ENCODE measurements at regions not wholly inside any gene's neighbourhood (a gene's known extent, or its start where the extent isn't known, plus 50 kb on each side); places are given as distances from the start of the nearest gene placed in this dataset.

DNA sequence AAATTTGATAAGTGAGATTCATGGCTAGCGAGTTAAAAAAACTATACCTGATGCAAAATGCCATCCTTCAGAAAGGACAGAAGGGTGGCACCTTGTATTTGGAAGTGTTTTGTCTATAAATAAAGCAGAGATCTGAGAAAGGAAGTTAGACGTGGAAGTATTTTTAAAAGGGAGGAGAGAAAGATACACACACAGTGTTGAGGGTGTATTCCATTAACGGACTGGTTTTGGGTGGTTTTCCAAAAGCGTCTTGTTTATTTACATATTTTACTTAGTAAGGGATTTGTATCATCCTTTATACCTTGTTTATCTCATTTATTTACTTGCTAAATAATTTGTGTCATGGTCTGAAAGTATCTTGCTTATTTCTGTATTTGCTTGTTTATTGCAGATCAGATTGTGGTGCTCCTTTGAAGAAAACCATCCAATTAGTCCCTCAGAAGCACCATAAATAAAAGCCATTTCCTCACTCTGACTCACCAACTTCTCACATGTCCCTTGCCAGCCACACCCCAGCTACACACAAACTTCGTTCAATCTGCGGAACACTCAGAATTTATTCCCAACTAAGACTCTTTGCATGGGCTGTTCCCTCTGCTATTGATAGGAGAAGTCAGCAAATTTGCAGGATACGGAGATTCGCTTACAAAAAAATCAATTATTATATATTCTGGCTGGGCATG is 90.8 kb downstream of the FAM124B start:
- 68% methylated on average over 8 of the region's 8 CpGs for WGBS (ENCODE audit: insufficient coverage, low coverage, low lambda C conversion rate, missing lambda C conversion rate)
- no peak for ATAC-seq
- H3K9me3 ChIP-seq = no peaks in the 10 kb centered on the region
- H3K27ac ChIP-seq = no peak overlapping the region
- peaks cover 0 to 13% (median 4%) of the 10 kb centered on the region in 4 donors for H3K4me1 ChIP-seq
- no peak for DNase-seq
- H3K36me3 ChIP-seq = no peaks in the 10 kb centered on the region
- no peaks in the 10 kb centered on the region for H3K27me3 ChIP-seq
- TF ChIP-seq, protein P1, sequence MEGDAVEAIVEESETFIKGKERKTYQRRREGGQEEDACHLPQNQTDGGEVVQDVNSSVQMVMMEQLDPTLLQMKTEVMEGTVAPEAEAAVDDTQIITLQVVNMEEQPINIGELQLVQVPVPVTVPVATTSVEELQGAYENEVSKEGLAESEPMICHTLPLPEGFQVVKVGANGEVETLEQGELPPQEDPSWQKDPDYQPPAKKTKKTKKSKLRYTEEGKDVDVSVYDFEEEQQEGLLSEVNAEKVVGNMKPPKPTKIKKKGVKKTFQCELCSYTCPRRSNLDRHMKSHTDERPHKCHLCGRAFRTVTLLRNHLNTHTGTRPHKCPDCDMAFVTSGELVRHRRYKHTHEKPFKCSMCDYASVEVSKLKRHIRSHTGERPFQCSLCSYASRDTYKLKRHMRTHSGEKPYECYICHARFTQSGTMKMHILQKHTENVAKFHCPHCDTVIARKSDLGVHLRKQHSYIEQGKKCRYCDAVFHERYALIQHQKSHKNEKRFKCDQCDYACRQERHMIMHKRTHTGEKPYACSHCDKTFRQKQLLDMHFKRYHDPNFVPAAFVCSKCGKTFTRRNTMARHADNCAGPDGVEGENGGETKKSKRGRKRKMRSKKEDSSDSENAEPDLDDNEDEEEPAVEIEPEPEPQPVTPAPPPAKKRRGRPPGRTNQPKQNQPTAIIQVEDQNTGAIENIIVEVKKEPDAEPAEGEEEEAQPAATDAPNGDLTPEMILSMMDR (IDR thresholded peaks at IDR 0.05) = no peak
- TF ChIP-seq POLR2A (IDR thresholded peaks at IDR 0.05) = no peak
- intact Hi-C loops (cut with DNase I) = no loop called here
- H3K4me3 ChIP-seq = no peak overlapping the region

DNA sequence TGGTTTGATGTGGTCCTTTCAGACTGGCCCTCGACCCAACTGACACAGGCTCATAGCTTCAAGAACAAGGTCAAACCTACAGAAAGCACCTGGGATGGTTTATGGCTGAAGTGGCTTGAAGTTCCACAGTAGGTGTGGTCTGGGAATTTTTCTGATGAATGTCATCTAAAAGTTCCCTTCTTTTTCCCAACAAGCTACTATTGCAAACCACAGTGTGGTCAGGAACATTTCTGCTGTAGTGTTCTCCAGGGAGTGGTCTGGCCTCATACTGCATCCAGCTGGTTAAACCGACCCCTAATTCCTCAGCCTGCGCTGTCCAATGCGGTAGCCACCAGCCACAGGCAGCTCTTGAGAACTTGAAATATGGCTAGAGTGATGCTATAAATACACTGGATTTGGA is 92.7 kb downstream of the FAM124B start:
- no peaks in the 10 kb centered on the region for H3K27me3 ChIP-seq
- TF ChIP-seq, protein P1 (IDR thresholded peaks at IDR 0.05) = no peak
- TF ChIP-seq POLR2A (IDR thresholded peaks at IDR 0.05) = no peak
- H3K9me3 ChIP-seq = no peaks in the 10 kb centered on the region
- H3K4me1 ChIP-seq = peaks cover 0 to 13% (median 4%) of the 10 kb centered on the region in 4 donors
- WGBS (ENCODE audit: insufficient coverage, low coverage, low lambda C conversion rate, missing lambda C conversion rate) = 81% methylated on average over 3 of the region's 4 CpGs
- DNase-seq (no peak), ATAC-seq (no peak)
- intact Hi-C loops (cut with DNase I) = no loop called here
- H3K4me3 ChIP-seq = no peak overlapping the region
- H3K36me3 ChIP-seq = no peaks in the 10 kb centered on the region
- H3K27ac ChIP-seq = peak overlapping the region in 1 of 3 donors; percentile 44

- intact Hi-C loops (cut with DNase I) = no loop called here
- Histone ChIP-seq H3K9me3 (no peaks in the 10 kb centered on the region), H3K27ac (peak overlapping the region in 1 of 3 donors; percentile 44), H3K27me3 (no peaks in the 10 kb centered on the region), H3K4me1 (peaks cover 0 to 13% (median 4%) of the 10 kb centered on the region in 4 donors), H3K4me3 (no peak overlapping the region), H3K36me3 (no peaks in the 10 kb centered on the region)
- no peak for DNase-seq
- ATAC-seq = peak; percentile 75 to 96 (median 86)
- TF ChIP-seq, protein P1 (IDR thresholded peaks at IDR 0.05) = no peak
- TF ChIP-seq POLR2A (IDR thresholded peaks at IDR 0.05) = no peak
- WGBS (ENCODE audit: insufficient coverage, low coverage, low lambda C conversion rate, missing lambda C conversion rate) = 3% methylated on average over 2 of the region's 2 CpGs
Observed at GRCh38 chr2:224308272-224308911, 93.5 kb downstream of the FAM124B start.

DNA sequence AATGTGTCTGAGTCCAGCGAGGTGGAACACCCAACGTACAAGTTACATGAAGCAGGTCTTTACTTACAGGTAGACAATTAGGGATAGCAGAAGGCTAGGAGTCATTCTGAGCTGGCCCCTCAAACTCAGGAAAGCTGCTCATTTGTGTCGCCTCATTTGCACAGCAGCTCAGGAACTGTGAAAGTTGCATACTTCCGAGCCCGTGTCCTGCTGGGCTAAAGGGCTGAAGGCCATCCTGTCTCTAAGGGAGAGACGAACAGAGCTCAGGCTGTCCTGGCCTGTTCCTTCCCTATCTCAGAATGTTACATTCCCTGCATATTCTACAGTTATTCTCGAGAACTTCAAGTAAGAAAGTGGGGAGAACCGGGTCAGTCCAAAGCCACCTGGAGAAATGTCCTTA is 99.0 kb downstream of the FAM124B start:
- ATAC-seq = no peak
- WGBS (ENCODE audit: insufficient coverage, low coverage, low lambda C conversion rate, missing lambda C conversion rate) = 71% methylated on average over 4 of the region's 8 CpGs
- no peak overlapping the region for H3K27ac ChIP-seq
- H3K27me3 ChIP-seq = no peaks in the 10 kb centered on the region
- H3K9me3 ChIP-seq = no peaks in the 10 kb centered on the region
- H3K36me3 ChIP-seq = no peaks in the 10 kb centered on the region
- H3K4me3 ChIP-seq = no peak overlapping the region
- peaks cover 0 to 2% (median 0%) of the 10 kb centered on the region in 4 donors for H3K4me1 ChIP-seq
- intact Hi-C loops (cut with DNase I) = no loop called here
- TF ChIP-seq, protein P1 (IDR thresholded peaks at IDR 0.05) = no peak
- no peak for TF ChIP-seq POLR2A (IDR thresholded peaks at IDR 0.05)
- no peak for DNase-seq

All from right lobe of liver (tissue), 6 donors.